CD4-positive, alpha-beta T cell treated with Interleukin-2 at 100 ng/mL for 4 hours (primary cell): ENCODE measurements at regions not wholly inside any gene's neighbourhood (a gene's known extent, or its start where the extent isn't known, plus 50 kb on each side); places are given as distances from the start of the nearest gene placed in this dataset.

Experiments
- DNase-seq: peaks from one replicate; pipeline ENCODE4 v3.0.0-alpha.2; 2020; ENCODE audit warnings: low spot score

GRCh38 chr5:116681334-116682013 is 106.9 kb upstream of the SEMA6A start:
- no peak for DNase-seq

- DNase-seq, result no peak
Observed at GRCh38 chr5:116675626-116675910, 100.9 kb upstream of the SEMA6A start.

DNA sequence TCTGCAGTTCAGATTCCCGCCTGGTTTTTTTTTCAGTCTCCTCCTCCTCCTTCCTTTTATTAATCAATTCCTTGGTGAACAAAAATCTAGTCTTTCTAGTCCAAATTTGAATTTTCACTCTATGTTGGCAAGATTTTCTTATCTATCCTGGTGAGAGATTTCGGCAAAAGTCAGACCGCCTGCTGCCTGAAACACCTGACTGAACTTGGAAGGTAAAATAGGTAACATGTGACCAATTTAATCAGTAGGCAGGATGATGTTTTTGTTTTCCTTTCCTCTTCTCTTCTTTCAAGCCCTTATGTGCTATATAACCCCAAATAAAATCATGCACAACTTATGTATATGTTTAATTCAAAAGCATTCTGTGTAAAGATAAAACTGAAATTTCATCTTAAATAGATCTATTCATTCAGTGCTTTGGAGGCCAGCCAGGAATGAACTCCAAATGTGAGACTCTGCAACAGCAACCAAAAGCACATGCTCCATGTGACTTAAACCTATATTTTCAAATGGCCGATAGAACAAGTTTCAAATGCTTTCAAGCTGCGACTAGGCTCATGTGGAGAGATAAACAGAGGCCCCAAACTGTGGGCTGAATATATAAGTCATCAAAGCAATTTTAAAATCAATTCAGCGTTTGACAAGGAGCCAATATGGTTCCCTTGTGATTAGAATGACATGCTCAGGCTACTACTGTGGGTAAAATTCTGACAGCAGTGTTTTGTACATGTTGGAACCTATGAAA is 100.4 kb upstream of the SEMA6A start:
- no peak for DNase-seq

DNA sequence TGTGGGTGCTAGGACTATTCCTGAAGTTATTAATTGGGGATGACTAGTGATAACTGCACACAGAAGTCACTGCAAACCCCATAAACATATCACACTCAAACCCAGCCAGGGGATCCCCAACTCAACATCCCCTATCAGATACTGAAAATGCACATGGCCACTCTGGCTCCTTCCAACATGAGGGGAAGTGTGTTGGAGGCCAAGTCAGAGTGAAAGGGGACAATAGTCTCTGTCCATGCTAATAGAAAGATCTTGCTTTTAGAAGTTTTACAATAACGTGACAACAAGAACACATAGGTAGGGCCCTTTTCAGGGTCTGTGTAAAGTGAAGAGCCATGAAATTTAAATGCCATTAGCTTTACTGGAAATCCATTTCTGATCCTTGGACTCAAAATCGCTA is 98.8 kb upstream of the SEMA6A start:
- no peak for DNase-seq

DNA sequence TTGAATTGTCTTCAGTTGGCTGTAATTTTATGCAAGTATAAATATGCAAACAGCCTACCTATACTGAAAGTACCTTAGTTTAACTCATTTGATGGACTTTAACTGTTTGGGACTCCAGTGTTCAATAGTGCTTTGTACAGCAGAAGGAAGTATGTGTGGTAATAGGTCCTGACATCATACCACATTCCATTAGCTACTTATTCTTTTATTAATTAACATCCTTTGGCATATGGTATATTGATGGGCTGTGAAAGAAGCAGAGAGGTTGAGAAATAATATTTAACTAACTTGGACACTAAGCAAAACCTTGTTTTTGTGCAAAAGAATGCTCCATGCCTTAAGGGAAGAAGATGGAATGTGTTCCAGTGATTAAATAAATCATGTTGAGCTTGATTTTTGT is 97.6 kb upstream of the SEMA6A start:
- no peak for DNase-seq

GRCh38 chr5:116671211-116671736 is 96.7 kb upstream of the SEMA6A start:
- no peak for DNase-seq

- DNase-seq, result no peak
Observed at GRCh38 chr5:116669261-116670031, 94.8 kb upstream of the SEMA6A start.

- no peak for DNase-seq
Observed at GRCh38 chr5:116668390-116668789, 93.8 kb upstream of the SEMA6A start.

DNA sequence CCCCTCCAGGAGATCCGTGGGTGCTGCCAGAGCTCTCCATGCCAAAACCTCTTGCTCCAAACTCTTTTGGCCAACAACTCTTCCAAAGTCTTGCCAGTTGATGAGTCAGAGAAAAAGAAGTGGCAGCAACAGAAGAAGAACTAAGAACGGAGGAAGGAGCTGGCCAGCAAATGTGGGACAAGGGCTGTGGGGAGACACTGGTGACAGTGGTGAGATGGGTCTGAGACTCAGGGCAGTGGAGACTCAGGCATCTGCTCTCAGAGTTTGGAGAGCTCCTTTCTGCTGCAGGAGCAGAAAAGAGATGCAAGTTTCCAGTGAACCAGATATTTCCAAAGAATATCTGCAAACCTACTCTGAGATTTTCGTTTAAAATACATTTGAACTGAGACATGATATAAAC is 92.3 kb upstream of the SEMA6A start:
- no peak for DNase-seq

- no peak for DNase-seq
Observed at GRCh38 chr5:116664988-116665387, 90.4 kb upstream of the SEMA6A start.

- DNase-seq, result no peak
Observed at GRCh38 chr5:116663081-116663480, 88.5 kb upstream of the SEMA6A start.

DNA sequence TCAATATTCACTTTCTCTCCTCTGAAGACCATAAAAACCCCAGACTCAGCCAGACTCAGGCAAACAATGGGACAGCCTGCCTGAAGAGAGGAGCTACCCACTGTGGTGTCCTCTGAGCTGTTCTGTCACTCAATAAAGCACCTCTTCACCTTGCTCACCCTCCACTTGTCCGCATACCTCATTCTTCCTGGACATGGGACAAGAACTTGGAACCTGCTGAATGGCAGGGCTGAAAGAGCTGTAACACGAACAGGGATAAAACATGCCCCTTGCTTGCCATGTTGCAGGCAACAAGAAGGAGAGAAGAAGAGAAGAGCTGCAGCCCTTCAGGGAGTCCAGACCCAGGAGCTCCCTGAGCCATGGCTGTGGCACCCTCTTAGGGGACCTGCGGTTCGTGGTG is 86.8 kb upstream of the SEMA6A start:
- DNase-seq, result no peak

GRCh38 chr5:116660929-116661328 is 86.3 kb upstream of the SEMA6A start:
- no peak for DNase-seq

GRCh38 chr5:116658830-116659229 is 84.2 kb upstream of the SEMA6A start:
- no peak for DNase-seq

DNA sequence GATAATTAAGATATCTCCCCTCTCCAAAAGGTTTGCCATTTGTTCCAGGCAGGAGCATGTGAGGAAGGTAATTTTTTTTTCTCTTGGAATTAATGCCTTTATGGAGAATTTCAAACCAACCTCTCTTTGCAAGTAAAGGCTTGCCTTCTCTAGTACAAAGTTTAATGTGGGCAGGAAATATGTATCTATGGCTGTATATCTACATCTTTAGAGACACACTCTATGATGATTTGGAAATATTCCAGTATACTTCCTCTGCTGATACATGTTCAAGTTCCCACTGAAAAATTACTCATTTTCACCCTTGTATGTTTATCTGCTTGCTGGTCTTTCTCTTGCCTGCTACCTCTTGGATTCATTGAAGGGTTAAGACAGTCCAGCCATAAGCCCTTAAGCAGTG is 83.5 kb upstream of the SEMA6A start:
- DNase-seq, result no peak

- no peak for DNase-seq
Observed at GRCh38 chr5:116655431-116655830, 80.8 kb upstream of the SEMA6A start.

- DNase-seq, result no peak
Observed at GRCh38 chr5:116654925-116655324, 80.3 kb upstream of the SEMA6A start.

DNA sequence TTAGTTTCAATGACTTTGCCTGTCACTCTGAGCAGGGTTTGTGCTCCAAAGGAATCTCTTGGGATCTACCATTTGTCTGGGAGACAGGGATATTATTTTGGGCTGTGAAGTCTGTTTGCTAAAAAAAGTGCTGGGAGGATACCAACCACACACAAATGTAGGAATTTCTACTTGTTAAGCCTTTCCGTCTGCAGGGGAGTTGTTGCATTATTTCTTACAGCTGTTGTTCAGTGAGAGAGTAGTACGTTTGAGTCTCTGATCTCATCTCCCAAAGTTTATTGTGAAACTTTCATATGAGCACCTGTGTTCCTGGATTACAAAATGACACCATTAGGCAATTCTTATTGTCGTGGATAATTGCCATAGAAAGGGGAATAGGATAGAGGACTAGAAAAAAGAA is 78.3 kb upstream of the SEMA6A start:
- no peak for DNase-seq

GRCh38 chr5:116652196-116652729 is 77.6 kb upstream of the SEMA6A start:
- DNase-seq, result no peak

DNA sequence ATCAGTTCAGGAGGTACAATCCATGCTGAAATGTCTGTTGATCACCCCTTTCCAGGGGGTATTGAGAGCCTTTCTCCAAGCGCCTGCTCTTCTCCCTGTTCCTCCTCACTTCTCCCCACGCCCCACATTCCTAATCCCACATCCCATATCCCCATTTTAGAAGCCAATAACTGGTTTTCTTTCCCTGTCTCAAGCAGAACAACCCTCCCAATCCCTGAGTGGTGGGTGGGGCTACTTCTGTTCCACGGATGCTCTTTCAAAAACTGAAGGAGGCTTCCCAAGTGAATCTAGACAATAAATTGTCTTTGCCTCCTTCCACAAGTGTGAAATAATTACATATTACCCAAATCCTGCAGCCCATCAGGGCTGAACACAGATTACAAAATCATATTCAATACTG is 77.0 kb upstream of the SEMA6A start:
- DNase-seq, result no peak

DNA sequence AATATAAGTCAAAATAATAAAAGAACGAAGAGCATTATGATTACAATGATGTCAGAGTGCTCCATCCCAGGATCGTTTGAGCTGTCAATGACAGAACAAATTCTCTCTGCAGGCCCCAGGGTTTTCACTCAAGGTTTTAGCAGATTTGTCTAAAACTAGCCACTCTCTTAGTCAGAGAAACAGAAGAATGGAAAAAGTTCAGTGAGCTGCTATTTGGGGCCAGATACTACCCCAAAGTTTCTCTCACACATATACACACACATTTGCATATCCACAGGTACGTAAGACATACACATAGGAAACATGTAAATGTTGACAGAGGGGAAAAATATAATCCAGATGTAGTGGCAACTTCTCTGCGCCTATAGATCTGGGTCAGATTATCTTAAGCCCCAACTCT is 76.3 kb upstream of the SEMA6A start:
- no peak for DNase-seq

DNA sequence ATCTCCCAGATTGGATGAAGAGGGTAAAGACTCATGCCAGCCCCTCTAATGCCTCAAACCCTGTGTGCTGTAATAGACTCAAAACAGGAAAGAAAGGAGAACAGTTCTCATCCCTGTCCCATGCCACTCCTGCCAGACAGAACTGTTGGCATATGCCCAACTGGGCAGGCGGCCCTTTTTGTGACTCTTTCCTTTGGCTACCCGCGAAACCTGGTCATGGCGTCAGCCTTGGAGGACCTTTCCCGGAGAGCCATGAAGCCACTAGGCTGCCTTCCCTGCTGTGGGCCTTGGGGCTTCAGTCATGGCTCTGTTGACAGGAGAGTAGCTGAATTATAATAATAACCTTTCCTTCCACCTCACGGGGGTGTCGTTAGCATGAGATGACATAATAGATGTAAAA is 75.9 kb upstream of the SEMA6A start:
- no peak for DNase-seq
